AG04450 (cell line): ENCODE measurements at regions not wholly inside any gene's neighbourhood (a gene's known extent, or its start where the extent isn't known, plus 50 kb on each side); places are given as distances from the start of the nearest gene placed in this dataset.

Source experiments
- CTCF ChIA-PET: fragments of 300-600, 350-600 bp; formaldehyde crosslinking; extraction: SDS; loops from one replicate; lab custom pipeline; 2022; ENCODE audit warnings: antibody characterized with exemption, inconsistent platforms; lab: Charles Lee
- POLR2A ChIA-PET: fragments of 350-600 bp; formaldehyde crosslinking; extraction: SDS; loops from one replicate; lab custom pipeline; 2021; ENCODE audit warnings: antibody characterized with exemption, inconsistent platforms; lab: Yijun Ruan, JAX
- DNase-seq: peaks from one replicate; pipeline ENCODE4 v3.0.0-alpha.2; 2011; ENCODE audit warnings: low read depth, low spot score
- H3K27ac ChIP-seq: one replicate; pipeline ENCODE4 v1.5.1; 2012; ENCODE audit warnings: low read depth, low read length, control low read depth
- H3K27me3 ChIP-seq: one replicate; pipeline ENCODE4 v1.6.0; 2012; ENCODE audit warnings: low read length; ENCODE audit not compliant: control insufficient read depth, insufficient read depth
- H3K4me3 ChIP-seq: 2 replicates; pipeline ENCODE4 v1.5.1; 2011; ENCODE audit warnings: mild to moderate bottlenecking, low read depth, low read length, control low read depth
- H3K9me3 ChIP-seq: 2 replicates; pipeline ENCODE4 v1.5.1; 2012; ENCODE audit warnings: low read length; ENCODE audit not compliant: control insufficient read depth, insufficient read depth
- CTCF ChIP-seq: IDR thresholded peaks from 2 replicates; pipeline ENCODE4 v1.5.1; 2011; ENCODE audit warnings: low read depth, low read length, control low read depth, inconsistent platforms

- ChIA-PET CTCF (no interaction called here), POLR2A (no interaction called here)
- no peak overlapping the region for H3K27ac ChIP-seq
- TF ChIP-seq CTCF: no peak
- no peak overlapping the region for H3K4me3 ChIP-seq
- no peaks in the 10 kb centered on the region for H3K27me3 ChIP-seq
- peaks cover 8% of the 10 kb centered on the region; the same call in 1 of the 2 replicates for H3K9me3 ChIP-seq
- no peak for DNase-seq
Observed at GRCh38 chr3:163562625-163563024, 1515.7 kb downstream of the SI start.

GRCh38 chr3:163561151-163561550 is 1517.1 kb downstream of the SI start:
- no peak for TF ChIP-seq CTCF
- POLR2A ChIA-PET: no interaction called here
- H3K27ac ChIP-seq: no peak overlapping the region
- no peaks in the 10 kb centered on the region for H3K27me3 ChIP-seq
- no peak overlapping the region for H3K4me3 ChIP-seq
- H3K9me3 ChIP-seq: peaks cover 5% of the 10 kb centered on the region; the same call in 1 of the 2 replicates
- CTCF ChIA-PET: no interaction called here
- DNase-seq: no peak

- H3K9me3 ChIP-seq: peaks cover 5% of the 10 kb centered on the region; the same call in 1 of the 2 replicates
- ChIA-PET CTCF (no interaction called here), POLR2A (no interaction called here)
Observed at GRCh38 chr3:163560459-163560858, 1517.8 kb downstream of the SI start.

GRCh38 chr3:163556813-163557523 is 1521.3 kb downstream of the SI start:
- Histone ChIP-seq H3K27ac (no peak overlapping the region), H3K27me3 (no peaks in the 10 kb centered on the region), H3K9me3 (peaks cover 6% of the 10 kb centered on the region; the same call in 1 of the 2 replicates), H3K4me3 (no peak overlapping the region)
- CTCF ChIA-PET: no interaction called here
- TF ChIP-seq CTCF: no peak
- POLR2A ChIA-PET: no interaction called here
- no peak for DNase-seq

More at GRCh38 chr3:163560459-163560858, 1517.8 kb downstream of the SI start:
- no peaks in the 10 kb centered on the region for H3K27me3 ChIP-seq
- no peak for TF ChIP-seq CTCF
- DNase-seq: no peak
- no peak overlapping the region for H3K4me3 ChIP-seq
- no peak overlapping the region for H3K27ac ChIP-seq

GRCh38 chr3:163555918-163556317 is 1522.4 kb downstream of the SI start:
- POLR2A ChIA-PET: no interaction called here
- no peak overlapping the region for H3K4me3 ChIP-seq
- no peaks in the 10 kb centered on the region for H3K27me3 ChIP-seq
- DNase-seq: no peak
- peaks cover 10% of the 10 kb centered on the region for H3K9me3 ChIP-seq
- TF ChIP-seq CTCF: no peak
- CTCF ChIA-PET: no interaction called here
- H3K27ac ChIP-seq: no peak overlapping the region
